GM21786 (cell line): ENCODE measurements at regions not wholly inside any gene's neighbourhood (a gene's known extent, or its start where the extent isn't known, plus 50 kb on each side); places are given as distances from the start of the nearest gene placed in this dataset.
"Not testable (repeated sequence)": the region's sequence is repeated elsewhere in the genome, so short reads cannot be mapped to it uniquely, and the experiment has no call there.

ENCODE experiments used
- ATAC-seq: cut with Tn5 transposase; IDR thresholded peaks from one replicate; pipeline ENCODE4 v1.9.1; 2021; ENCODE audit not compliant: unreplicated experiment

- ATAC-seq: no peak
Measured at GRCh38 chrX:95953564-95953963, 731.1 kb upstream of the DIAPH2 start.

- no peak for ATAC-seq
Measured at GRCh38 chrX:95956745-95957144, 727.9 kb upstream of the DIAPH2 start.

- ATAC-seq: not testable (repeated sequence)
Measured at GRCh38 chrX:95973456-95974095, 711.1 kb upstream of the DIAPH2 start.

GRCh38 chrX:95974096-95974470 lies 710.6 kb upstream of the DIAPH2 start:
- ATAC-seq: no peak

- no peak for ATAC-seq
Measured at GRCh38 chrX:95974890-95975289, 709.8 kb upstream of the DIAPH2 start.

GRCh38 chrX:95995583-95995982 lies 689.1 kb upstream of the DIAPH2 start:
- ATAC-seq: no peak

GRCh38 chrX:95996294-95996693 lies 688.3 kb upstream of the DIAPH2 start:
- ATAC-seq: no peak

- no peak for ATAC-seq
Measured at GRCh38 chrX:96002431-96002830, 682.2 kb upstream of the DIAPH2 start.

- ATAC-seq: no peak
Measured at GRCh38 chrX:96004386-96004785, 680.3 kb upstream of the DIAPH2 start.

GRCh38 chrX:96006281-96006680 lies 678.4 kb upstream of the DIAPH2 start:
- no peak for ATAC-seq

GRCh38 chrX:96027407-96027806 lies 657.2 kb upstream of the DIAPH2 start:
- no peak for ATAC-seq

- no peak for ATAC-seq
Measured at GRCh38 chrX:96052078-96052477, 632.6 kb upstream of the DIAPH2 start.

- no peak for ATAC-seq
Measured at GRCh38 chrX:96081891-96082290, 602.8 kb upstream of the DIAPH2 start.

- no peak for ATAC-seq
Measured at GRCh38 chrX:96094616-96095015, 590.0 kb upstream of the DIAPH2 start.

- ATAC-seq: no peak
Measured at GRCh38 chrX:96098471-96098870, 586.2 kb upstream of the DIAPH2 start.

- ATAC-seq: no peak
Measured at GRCh38 chrX:96102997-96103396, 581.6 kb upstream of the DIAPH2 start.

- no peak for ATAC-seq
Measured at GRCh38 chrX:96112689-96113088, 572.0 kb upstream of the DIAPH2 start.

- ATAC-seq: no peak
Measured at GRCh38 chrX:96126182-96126581, 558.5 kb upstream of the DIAPH2 start.

- not testable (repeated sequence) for ATAC-seq
Measured at GRCh38 chrX:96128058-96128457, 556.6 kb upstream of the DIAPH2 start.

- no peak for ATAC-seq
Measured at GRCh38 chrX:96140796-96141195, 543.8 kb upstream of the DIAPH2 start.

- no peak for ATAC-seq
Measured at GRCh38 chrX:96147681-96148080, 537.0 kb upstream of the DIAPH2 start.

GRCh38 chrX:96170626-96171025 lies 514.0 kb upstream of the DIAPH2 start:
- no peak for ATAC-seq

- ATAC-seq: no peak
Measured at GRCh38 chrX:96176921-96177320, 507.7 kb upstream of the DIAPH2 start.
